ENCODE measurements at regions not wholly inside any gene's neighbourhood (a gene's known extent, or its start where the extent isn't known, plus 50 kb on each side); places are given as distances from the start of the nearest gene placed in this dataset.

- no peaks in the 10 kb centered on the region for H3K9me3 ChIP-seq (replicated peaks in 1 of 11)
- peak overlapping the region; percentile 73 to 96 (median 90); a peak in 21 of 22 replicates for H3K4me2 ChIP-seq
- no peak overlapping the region for H3K4me3 ChIP-seq
- H4K20me1 ChIP-seq = no peaks in the 10 kb centered on the region
- peak overlapping the region in 7 of 11 experiments; percentile 62 to 82 (median 78); a peak in 12 of 22 replicates for H3K27ac ChIP-seq
- H3K9ac ChIP-seq = peak overlapping the region in 1 of 11 experiments; percentile 72; a peak in 3 of 22 replicates
- no peaks in the 10 kb centered on the region for H3K36me3 ChIP-seq
- peaks cover 58 to 78% (median 70%) of the 10 kb centered on the region in 10 experiments for H3K4me1 ChIP-seq
- H3K27me3 ChIP-seq = no peaks in the 10 kb centered on the region
- TF ChIP-seq Cebpa-rat (IDR thresholded peaks at IDR 0.05) = no peak
Observed at GRCh38 chr4:140244328-140244727, 90.3 kb upstream of the MAML3 start.

DNA sequence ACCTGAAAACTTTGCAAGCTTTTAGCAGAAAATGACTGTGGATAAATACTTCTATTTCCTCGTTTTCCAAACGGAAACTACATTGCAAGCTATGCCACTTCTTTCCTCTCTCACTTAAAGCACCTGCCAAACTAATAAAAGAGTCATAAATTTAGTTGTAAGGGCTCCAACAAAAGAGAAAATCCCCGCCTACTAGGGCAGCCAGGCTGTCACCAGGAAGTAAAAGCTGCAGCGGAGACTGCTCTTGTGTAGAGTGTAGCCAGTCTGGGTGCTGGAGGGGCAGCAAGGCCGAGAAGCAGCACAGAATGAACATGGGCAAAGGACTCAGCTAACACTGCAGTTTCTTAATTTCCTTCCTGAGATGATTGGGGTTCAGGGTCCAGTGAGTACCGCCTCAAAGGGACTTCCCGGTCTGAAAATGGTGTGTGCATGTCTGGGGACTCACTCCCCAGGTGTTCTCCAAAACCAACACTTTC lies 89.3 kb upstream of the MAML3 start:
- Histone ChIP-seq H3K36me3 (no peaks in the 10 kb centered on the region), H3K27ac (peak overlapping the region; percentile 60 to 82 (median 78); a peak in 21 of 22 replicates), H3K4me2 (peak overlapping the region; percentile 73 to 96 (median 90)), H4K20me1 (no peaks in the 10 kb centered on the region), H3K4me1 (peaks cover 60 to 80% (median 73%) of the 10 kb centered on the region in 10 experiments), H3K4me3 (peak overlapping the region; percentile 6 to 56 (median 35); a peak in 13 of 20 replicates), H3K9ac (peak overlapping the region; percentile 31 to 72 (median 68); a peak in 20 of 22 replicates), H3K9me3 (replicated peaks in 1 of 11) (no peaks in the 10 kb centered on the region), H3K27me3 (no peaks in the 10 kb centered on the region)
- no peak for TF ChIP-seq Cebpa-rat (IDR thresholded peaks at IDR 0.05)

GRCh38 chr4:140242357-140243277 lies 88.6 kb upstream of the MAML3 start:
- H3K4me1 ChIP-seq = peaks cover 67 to 83% (median 79%) of the 10 kb centered on the region in 10 experiments
- peak overlapping the region; percentile 31 to 72 (median 68); a peak in 20 of 22 replicates for H3K9ac ChIP-seq
- H3K27me3 ChIP-seq = no peaks in the 10 kb centered on the region
- peak overlapping the region; percentile 60 to 82 (median 78); a peak in 21 of 22 replicates for H3K27ac ChIP-seq
- H3K4me3 ChIP-seq = peak overlapping the region; percentile 6 to 56 (median 35); a peak in 13 of 20 replicates
- peak overlapping the region; percentile 73 to 96 (median 90) for H3K4me2 ChIP-seq
- H3K36me3 ChIP-seq = no peaks in the 10 kb centered on the region
- no peaks in the 10 kb centered on the region for H3K9me3 ChIP-seq (replicated peaks in 1 of 11)
- TF ChIP-seq Cebpa-rat (IDR thresholded peaks at IDR 0.05) = no peak
- H4K20me1 ChIP-seq = no peaks in the 10 kb centered on the region

GRCh38 chr4:140240237-140240636 lies 86.3 kb upstream of the MAML3 start:
- Histone ChIP-seq H3K4me1 (peaks cover 84 to 97% (median 94%) of the 10 kb centered on the region in 10 experiments), H3K4me2 (peak overlapping the region; percentile 74 to 96 (median 92); a peak in 21 of 22 replicates), H3K9me3 (replicated peaks in 1 of 11) (no peaks in the 10 kb centered on the region), H3K27ac (no peak overlapping the region), H3K27me3 (no peaks in the 10 kb centered on the region), H3K36me3 (no peaks in the 10 kb centered on the region), H3K9ac (no peak overlapping the region; a peak in 1 of 22 replicates), H4K20me1 (no peaks in the 10 kb centered on the region), H3K4me3 (no peak overlapping the region)
- no peak for TF ChIP-seq Cebpa-rat (IDR thresholded peaks at IDR 0.05)

- no peaks in the 10 kb centered on the region for H3K27me3 ChIP-seq
- TF ChIP-seq Cebpa-rat (IDR thresholded peaks at IDR 0.05) = no peak
Observed at GRCh38 chr4:140239311-140239710, 85.3 kb upstream of the MAML3 start.

GRCh38 chr4:140238351-140239056 lies 84.5 kb upstream of the MAML3 start:
- no peaks in the 10 kb centered on the region for H3K9me3 ChIP-seq (replicated peaks in 1 of 11)
- H3K4me3 ChIP-seq = peak overlapping the region in 9 of 10 experiments; percentile 17 to 59 (median 30); a peak in 12 of 20 replicates
- peak overlapping the region; percentile 22 to 81 (median 75); a peak in 21 of 22 replicates for H3K9ac ChIP-seq
- no peaks in the 10 kb centered on the region for H3K27me3 ChIP-seq
- peak overlapping the region; percentile 74 to 96 (median 92) for H3K4me2 ChIP-seq
- no peaks in the 10 kb centered on the region for H3K36me3 ChIP-seq
- peak overlapping the region; percentile 35 to 97 (median 92); a peak in 21 of 22 replicates for H3K27ac ChIP-seq
- no peaks in the 10 kb centered on the region for H4K20me1 ChIP-seq
- peaks cover 94 to 100% (median 100%) of the 10 kb centered on the region in 10 experiments for H3K4me1 ChIP-seq
- 0 out of 22 replicates have a peak, but pooled peaks of 1 of the 11 experiments have one; percentile 22 for TF ChIP-seq Cebpa-rat (IDR thresholded peaks at IDR 0.05)

More at GRCh38 chr4:140239311-140239710, 85.3 kb upstream of the MAML3 start:
- Histone ChIP-seq H3K4me1 (peaks cover 93 to 100% (median 100%) of the 10 kb centered on the region in 10 experiments), H3K9ac (peak overlapping the region in 2 of 11 experiments; percentile 76 to 79; a peak in 5 of 22 replicates), H4K20me1 (no peaks in the 10 kb centered on the region), H3K36me3 (no peaks in the 10 kb centered on the region), H3K4me2 (peak overlapping the region; percentile 74 to 96 (median 92)), H3K9me3 (replicated peaks in 1 of 11) (no peaks in the 10 kb centered on the region), H3K27ac (peak overlapping the region in 9 of 11 experiments; percentile 78 to 97 (median 92); a peak in 14 of 22 replicates), H3K4me3 (no peak overlapping the region)

- peak overlapping the region; percentile 0 to 81 (median 75); a peak in 21 of 22 replicates for H3K9ac ChIP-seq
- no peak for TF ChIP-seq Cebpa-rat (IDR thresholded peaks at IDR 0.05)
- H3K4me2 ChIP-seq = peak overlapping the region; percentile 74 to 96 (median 92)
- H3K36me3 ChIP-seq = no peaks in the 10 kb centered on the region
- no peaks in the 10 kb centered on the region for H3K9me3 ChIP-seq (replicated peaks in 1 of 11)
- peak overlapping the region; percentile 17 to 59 (median 30); a peak in 16 of 20 replicates for H3K4me3 ChIP-seq
- H3K4me1 ChIP-seq = peaks cover 90 to 97% (median 96%) of the 10 kb centered on the region in 10 experiments
- H4K20me1 ChIP-seq = no peaks in the 10 kb centered on the region
- no peaks in the 10 kb centered on the region for H3K27me3 ChIP-seq
- H3K27ac ChIP-seq = peak overlapping the region; percentile 35 to 97 (median 92); a peak in 21 of 22 replicates
Observed at GRCh38 chr4:140237616-140238350, 83.8 kb upstream of the MAML3 start.
